Left lung (tissue), 4 donors: ENCODE measurements at regions not wholly inside any gene's neighbourhood (a gene's known extent, or its start where the extent isn't known, plus 50 kb on each side); places are given as distances from the start of the nearest gene placed in this dataset.

Source experiments
- ATAC-seq: fragments of 200-7000 bp; cut with Tn5 transposase; one replicate; pipeline ENCODE4 v1.9.1; 2020; ENCODE audit warnings: moderate library complexity
- DNase-seq, 4 donors: peaks; one replicate each; pipeline ENCODE4 v3.0.0-alpha.2; 2013 to 2020
- H3K27ac ChIP-seq, 2 donors: fragments of 200-600 bp; sonication (generic) in 1 of 2; one replicate each; pipeline versions ENCODE4 v1.5.0 to v1.8.0; 2020 to 2021
- H3K27me3 ChIP-seq, 2 donors: fragments of 200-600 bp; sonication (generic) in 1 of 2; one replicate each; pipeline versions ENCODE4 v1.5.0 to v1.8.0; 2020 to 2021
- H3K36me3 ChIP-seq, 2 donors: fragments of 200-600 bp; sonication (generic) in 1 of 2; one replicate each; pipeline versions ENCODE4 v1.5.0 to v1.8.0; 2020 to 2021
- H3K4me1 ChIP-seq, 2 donors: fragments of 200-600 bp; one replicate each; pipeline ENCODE4 v1.8.0; 2021
- H3K4me3 ChIP-seq, 2 donors: fragments of 200-600 bp; sonication (generic) in 1 of 2; one replicate each; pipeline versions ENCODE4 v1.5.0 to v1.8.0; 2020 to 2021; ENCODE audit warnings: mild to moderate bottlenecking in 1 of 2
- H3K9me3 ChIP-seq, 2 donors: fragments of 200-600 bp; sonication (generic) in 1 of 2; one replicate each; pipeline versions ENCODE4 v1.5.0 to v1.8.0; 2020 to 2021
- CTCF ChIP-seq, 2 donors: fragments of 200-600 bp; sonication (generic) in 1 of 2; IDR thresholded peaks; one replicate each; pipeline versions ENCODE4 v1.5.0 to v1.8.0; 2021; ENCODE audit warnings: antibody characterized with exemption in 2 of 2
- intact Hi-C, 2 donors: fragments of 100-400 bp; cut with DNase I; formaldehyde crosslinking; loops; one replicate each; pipeline versions ENCODE4 v1.11.2 to v1.14.2; 2022
- donor health status: DM: no; HTN: yes; CAD: no.
- donor health status: DM: no; HTN: no; CAD: no.

GRCh38 chr16:64098451-64098850 lies 1023.4 kb downstream of the CDH11 start:
- DNase-seq, result no peak
- H3K27me3 ChIP-seq, result no peaks in the 10 kb centered on the region
- no peak overlapping the region for H3K27ac ChIP-seq
- no peaks in the 10 kb centered on the region for H3K9me3 ChIP-seq
- no peak for ATAC-seq
- H3K4me1 ChIP-seq, result no peaks in the 10 kb centered on the region
- TF ChIP-seq CTCF (IDR thresholded peaks at IDR 0.05), result no peak
- H3K4me3 ChIP-seq, result no peak overlapping the region
- intact Hi-C loops, result no loop called here
- no peaks in the 10 kb centered on the region for H3K36me3 ChIP-seq

- intact Hi-C loops, result no loop called here
- Histone ChIP-seq H3K36me3 (no peaks in the 10 kb centered on the region), H3K27ac (no peak overlapping the region), H3K4me1 (no peaks in the 10 kb centered on the region), H3K27me3 (no peaks in the 10 kb centered on the region), H3K9me3 (no peaks in the 10 kb centered on the region), H3K4me3 (no peak overlapping the region)
- ATAC-seq (no peak), DNase-seq (no peak)
- no peak for TF ChIP-seq CTCF (IDR thresholded peaks at IDR 0.05)
Observed at GRCh38 chr16:64096689-64097088, 1025.2 kb downstream of the CDH11 start.

GRCh38 chr16:64094992-64095634 lies 1026.8 kb downstream of the CDH11 start:
- Histone ChIP-seq H3K4me1 (no peaks in the 10 kb centered on the region), H3K9me3 (no peaks in the 10 kb centered on the region), H3K36me3 (no peaks in the 10 kb centered on the region), H3K4me3 (no peak overlapping the region), H3K27ac (no peak overlapping the region), H3K27me3 (no peaks in the 10 kb centered on the region)
- DNase-seq (no peak), ATAC-seq (no peak)
- intact Hi-C loops, result no loop called here
- TF ChIP-seq CTCF (IDR thresholded peaks at IDR 0.05), result no peak

- intact Hi-C loops, result no loop called here
- Histone ChIP-seq H3K9me3 (no peaks in the 10 kb centered on the region), H3K4me1 (no peaks in the 10 kb centered on the region), H3K36me3 (no peaks in the 10 kb centered on the region), H3K27me3 (no peaks in the 10 kb centered on the region), H3K27ac (no peak overlapping the region), H3K4me3 (no peak overlapping the region)
- TF ChIP-seq CTCF (IDR thresholded peaks at IDR 0.05), result no peak
- no peak for DNase-seq
- no peak for ATAC-seq
Observed at GRCh38 chr16:64094181-64094965, 1027.5 kb downstream of the CDH11 start.

- intact Hi-C loops, result no loop called here
- H3K9me3 ChIP-seq, result no peaks in the 10 kb centered on the region
- H3K4me1 ChIP-seq, result no peaks in the 10 kb centered on the region
- ATAC-seq (no peak), DNase-seq (no peak)
- TF ChIP-seq CTCF (IDR thresholded peaks at IDR 0.05), result no peak
- H3K27ac ChIP-seq, result no peak overlapping the region
- H3K27me3 ChIP-seq, result no peaks in the 10 kb centered on the region
- H3K4me3 ChIP-seq, result no peak overlapping the region
- H3K36me3 ChIP-seq, result no peaks in the 10 kb centered on the region
Observed at GRCh38 chr16:64092271-64092670, 1029.6 kb downstream of the CDH11 start.
